ENCODE measurements at regions not wholly inside any gene's neighbourhood (a gene's known extent, or its start where the extent isn't known, plus 50 kb on each side); places are given as distances from the start of the nearest gene placed in this dataset.

DNA sequence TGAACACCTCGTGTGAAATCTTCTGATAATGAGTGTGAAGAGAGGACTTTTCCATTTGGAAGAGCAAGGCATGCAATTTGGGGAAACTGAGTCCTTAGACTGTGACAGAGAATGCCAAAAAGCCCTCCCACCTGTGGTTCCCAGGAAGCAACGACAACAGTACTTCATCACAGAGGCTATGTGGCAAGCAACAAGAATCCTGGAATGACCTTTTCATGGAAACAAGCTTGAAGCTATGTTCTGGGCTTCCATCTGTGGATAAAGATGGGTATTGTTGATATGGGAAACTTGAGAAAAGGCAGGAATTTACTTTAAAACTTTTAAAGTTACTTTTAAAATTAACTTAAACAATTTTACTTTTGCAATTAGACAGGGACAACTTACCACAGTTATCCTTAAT, 131.2 kb upstream of the ANKH start (continued):
- no peak for TF ChIP-seq RNF2 (IDR thresholded peaks at IDR 0.05; ENCODE audit: borderline replicate concordance, low read depth, low read length, missing control alignments, poor library complexity, severe bottlenecking)
- no peak for TF ChIP-seq SIX5 (IDR thresholded peaks at IDR 0.05; ENCODE audit: low read depth, low read length)
- no peak for TF ChIP-seq TAF1 (IDR thresholded peaks at IDR 0.05; ENCODE audit: low read depth, low read length)
- TF ChIP-seq, protein P1, sequence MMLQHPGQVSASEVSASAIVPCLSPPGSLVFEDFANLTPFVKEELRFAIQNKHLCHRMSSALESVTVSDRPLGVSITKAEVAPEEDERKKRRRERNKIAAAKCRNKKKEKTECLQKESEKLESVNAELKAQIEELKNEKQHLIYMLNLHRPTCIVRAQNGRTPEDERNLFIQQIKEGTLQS (IDR thresholded peaks at IDR 0.05; ENCODE audit: insufficient read depth, low read depth, low read length): no peak
- TF ChIP-seq KDM1A (IDR thresholded peaks at IDR 0.05; ENCODE audit: borderline replicate concordance, low read length): no peak
- TF ChIP-seq, protein P2, sequence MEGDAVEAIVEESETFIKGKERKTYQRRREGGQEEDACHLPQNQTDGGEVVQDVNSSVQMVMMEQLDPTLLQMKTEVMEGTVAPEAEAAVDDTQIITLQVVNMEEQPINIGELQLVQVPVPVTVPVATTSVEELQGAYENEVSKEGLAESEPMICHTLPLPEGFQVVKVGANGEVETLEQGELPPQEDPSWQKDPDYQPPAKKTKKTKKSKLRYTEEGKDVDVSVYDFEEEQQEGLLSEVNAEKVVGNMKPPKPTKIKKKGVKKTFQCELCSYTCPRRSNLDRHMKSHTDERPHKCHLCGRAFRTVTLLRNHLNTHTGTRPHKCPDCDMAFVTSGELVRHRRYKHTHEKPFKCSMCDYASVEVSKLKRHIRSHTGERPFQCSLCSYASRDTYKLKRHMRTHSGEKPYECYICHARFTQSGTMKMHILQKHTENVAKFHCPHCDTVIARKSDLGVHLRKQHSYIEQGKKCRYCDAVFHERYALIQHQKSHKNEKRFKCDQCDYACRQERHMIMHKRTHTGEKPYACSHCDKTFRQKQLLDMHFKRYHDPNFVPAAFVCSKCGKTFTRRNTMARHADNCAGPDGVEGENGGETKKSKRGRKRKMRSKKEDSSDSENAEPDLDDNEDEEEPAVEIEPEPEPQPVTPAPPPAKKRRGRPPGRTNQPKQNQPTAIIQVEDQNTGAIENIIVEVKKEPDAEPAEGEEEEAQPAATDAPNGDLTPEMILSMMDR (IDR thresholded peaks at IDR 0.05; ENCODE audit: control extremely low read depth in 1 of 3, insufficient read depth in 1 of 3, low read depth in 1 of 3, low read length in 3 of 3): no peak

Measured in H1 (cell line).